ENCODE measurements at regions not wholly inside any gene's neighbourhood (a gene's known extent, or its start where the extent isn't known, plus 50 kb on each side); places are given as distances from the start of the nearest gene placed in this dataset.

GRCh38 chr12:65532162-65532561 lies 253.7 kb downstream of the MSRB3 start:
- no peak overlapping the region for H2AFZ ChIP-seq (ENCODE audit: low read depth, low read length)
- H3K27ac ChIP-seq (ENCODE audit: extremely low read depth, low read depth, low read length), result no peak overlapping the region
- no peaks in the 10 kb centered on the region for H3K79me2 ChIP-seq (ENCODE audit: control insufficient read depth, insufficient read depth, low read length)
- H3K4me2 ChIP-seq (ENCODE audit: insufficient read depth, low read length), result no peak overlapping the region
- CTCF ChIA-PET (ENCODE audit: low intra/inter-chr PET ratio), result no interaction called here
- POLR2A ChIA-PET, result no interaction called here
- H3K9me3 ChIP-seq (replicated peaks; ENCODE audit: control insufficient read depth, insufficient read depth, low read depth, low read length), result no peaks in the 10 kb centered on the region
- in situ Hi-C loops (cut with MboI), result no loop called here
- H4K20me1 ChIP-seq (replicated peaks; ENCODE audit: control insufficient read depth, insufficient read depth, low read length), result no peaks in the 10 kb centered on the region
- H3K27me3 ChIP-seq (ENCODE audit: control insufficient read depth in 2 of 2, insufficient read depth in 2 of 2, low read length in 2 of 2), result no peaks in the 10 kb centered on the region
- FAIRE-seq, result no peak
- H3K4me1 ChIP-seq (replicated peaks in 1 of 2; ENCODE audit: control insufficient read depth in 2 of 2, insufficient read depth in 2 of 2, low read length in 2 of 2), result no peaks in the 10 kb centered on the region; a peak in 1 of 5 replicates
- H3K36me3 ChIP-seq (ENCODE audit: control insufficient read depth, insufficient read depth, low read length), result no peaks in the 10 kb centered on the region
- no peak overlapping the region for H3K9ac ChIP-seq (ENCODE audit: insufficient read depth in 1 of 2, low read depth in 2 of 2, low read length in 2 of 2)
- no peak for ATAC-seq
- BruUV-seq (replicated peaks), result no TSS peak
- no peak overlapping the region for H3K4me3 ChIP-seq
- no peaks in the 10 kb centered on the region for H3K9me1 ChIP-seq (ENCODE audit: control insufficient read depth, insufficient read depth, low read length)
- intact Hi-C loops (cut with micrococcal nuclease), result no loop called here
- DNase-seq (ENCODE audit: extremely low read depth in 1 of 4, low spot score in 3 of 4), result no peak
- no peak for TF ChIP-seq CEBPG (CRISPR knock-in tag; IDR thresholded peaks at IDR 0.05)
- 0 out of 4 replicates have a peak, but pooled peaks of 1 of the 2 experiments have one; percentile 19 for TF ChIP-seq CEBPG (tag; conservative IDR thresholded peaks at IDR 0.05 in 1 of 2, IDR thresholded peaks at IDR 0.05 in 1 of 2)
- no peak for TF ChIP-seq E2F1 (CRISPR knock-in tag; IDR thresholded peaks at IDR 0.05)
- WGBS (ENCODE audit: insufficient coverage, low coverage, missing lambda C conversion rate), result 11% methylated on average over 2 of the region's 2 CpGs

- H3K4me3 ChIP-seq, result no peak overlapping the region
- H3K9me3 ChIP-seq (replicated peaks; ENCODE audit: control insufficient read depth, insufficient read depth, low read depth, low read length), result no peaks in the 10 kb centered on the region
- in situ Hi-C loops (cut with MboI), result no loop called here
- H3K27ac ChIP-seq (ENCODE audit: extremely low read depth, low read depth, low read length), result no peak overlapping the region
- intact Hi-C loops (cut with micrococcal nuclease), result no loop called here
- H3K4me2 ChIP-seq (ENCODE audit: insufficient read depth, low read length), result no peak overlapping the region
- FAIRE-seq, result no peak
- 0 out of 2 replicates have a peak, but pooled peaks have one; percentile 16 for TF ChIP-seq VEZF1 (CRISPR knock-in tag; IDR thresholded peaks at IDR 0.05)
- no peak for TF ChIP-seq CHD4 (IDR thresholded peaks at IDR 0.05; ENCODE audit: insufficient read depth, insufficient replicate concordance, low read depth, low read length, poor library complexity, severe bottlenecking)
- H3K79me2 ChIP-seq (ENCODE audit: control insufficient read depth, insufficient read depth, low read length), result no peaks in the 10 kb centered on the region
- POLR2A ChIA-PET, result interaction anchor here (0.7 kb wide), 1 partner anchor 235 kb away, joined by 3 read pairs; no protein-coding TSS in a partner anchor
- H2AFZ ChIP-seq (ENCODE audit: low read depth, low read length), result no peak overlapping the region
- no peak overlapping the region for H3K9ac ChIP-seq (ENCODE audit: insufficient read depth in 1 of 2, low read depth in 2 of 2, low read length in 2 of 2)
- 0% methylated on average over 5 of the region's 5 CpGs for WGBS (ENCODE audit: insufficient coverage, low coverage, missing lambda C conversion rate)
- no peaks in the 10 kb centered on the region for H3K9me1 ChIP-seq (ENCODE audit: control insufficient read depth, insufficient read depth, low read length)
- H3K27me3 ChIP-seq (ENCODE audit: control insufficient read depth in 2 of 2, insufficient read depth in 2 of 2, low read length in 2 of 2), result no peaks in the 10 kb centered on the region
- no TSS peak for BruUV-seq (replicated peaks)
- no peak for DNase-seq (ENCODE audit: extremely low read depth in 1 of 4, low spot score in 3 of 4)
- CTCF ChIA-PET (ENCODE audit: low intra/inter-chr PET ratio), result no interaction called here
- no peaks in the 10 kb centered on the region for H3K36me3 ChIP-seq (ENCODE audit: control insufficient read depth, insufficient read depth, low read length)
- H4K20me1 ChIP-seq (replicated peaks; ENCODE audit: control insufficient read depth, insufficient read depth, low read length), result no peaks in the 10 kb centered on the region
- no peaks in the 10 kb centered on the region; a peak in 1 of 5 replicates for H3K4me1 ChIP-seq (replicated peaks in 1 of 2; ENCODE audit: control insufficient read depth in 2 of 2, insufficient read depth in 2 of 2, low read length in 2 of 2)
- ATAC-seq, result no peak; the same call in 2 of the 3 replicates
Measured at GRCh38 chr12:65532764-65533163, 254.3 kb downstream of the MSRB3 start.
